HG03457 (cell line): ENCODE measurements at regions not wholly inside any gene's neighbourhood (a gene's known extent, or its start where the extent isn't known, plus 50 kb on each side); places are given as distances from the start of the nearest gene placed in this dataset.

ENCODE experiments used
- ATAC-seq: cut with Tn5 transposase; IDR thresholded peaks from one replicate; pipeline ENCODE4 v1.9.1; 2021; ENCODE audit warnings: moderate number of reproducible peaks; ENCODE audit not compliant: unreplicated experiment

- ATAC-seq, result no peak
Observed at GRCh38 chr19:27654266-27654990, 1558.5 kb downstream of the UQCRFS1 start.

GRCh38 chr19:27652796-27653195 is 1560.2 kb downstream of the UQCRFS1 start:
- ATAC-seq, result no peak

GRCh38 chr19:27652281-27652680 is 1560.7 kb downstream of the UQCRFS1 start:
- no peak for ATAC-seq

- no peak for ATAC-seq
Observed at GRCh38 chr19:27647423-27647822, 1565.5 kb downstream of the UQCRFS1 start.

GRCh38 chr19:27635401-27635800 is 1577.5 kb downstream of the UQCRFS1 start:
- no peak for ATAC-seq

GRCh38 chr19:27618006-27618405 is 1594.9 kb downstream of the UQCRFS1 start:
- no peak for ATAC-seq

GRCh38 chr19:27580906-27581305 is 1632.0 kb downstream of the UQCRFS1 start:
- no peak for ATAC-seq
